H9 (cell line): ENCODE measurements at regions not wholly inside any gene's neighbourhood (a gene's known extent, or its start where the extent isn't known, plus 50 kb on each side); places are given as distances from the start of the nearest gene placed in this dataset.

ENCODE experiments used
- DNase-seq: peaks from one replicate; pipeline ENCODE4 v3.0.0-alpha.2; 2017
- H2AFZ ChIP-seq: one replicate; pipeline ENCODE4 v1.6.1; 2013; ENCODE audit warnings: mild to moderate bottlenecking, low read length, control low read depth, moderate library complexity
- H2AK5ac ChIP-seq: 2 replicates; pipeline ENCODE4 v1.6.1; 2013; ENCODE audit warnings: low read length, control low read depth, mixed read lengths; ENCODE audit not compliant: insufficient read length
- H2BK120ac ChIP-seq: one replicate; pipeline ENCODE4 v1.6.1; 2013; ENCODE audit warnings: low read depth, mild to moderate bottlenecking, low read length, control low read depth, inconsistent platforms; ENCODE audit not compliant: poor library complexity, severe bottlenecking
- H2BK12ac ChIP-seq: 2 replicates; pipeline ENCODE4 v1.6.1; 2013; ENCODE audit warnings: low read length, control low read depth, mixed read lengths, low read depth; ENCODE audit not compliant: insufficient read length
- H2BK15ac ChIP-seq: 2 replicates; pipeline ENCODE4 v1.6.1; 2013; ENCODE audit warnings: low read depth, low read length, control low read depth
- H2BK20ac ChIP-seq: one replicate; pipeline ENCODE4 v1.6.1; 2013; ENCODE audit warnings: low read depth, mild to moderate bottlenecking, low read length, control low read depth, inconsistent platforms; ENCODE audit not compliant: poor library complexity, severe bottlenecking
- H2BK5ac ChIP-seq: 2 replicates; pipeline ENCODE4 v1.6.1; 2013; ENCODE audit warnings: low read length, control low read depth, mixed read lengths; ENCODE audit not compliant: insufficient read length
- H3K14ac ChIP-seq: 2 replicates; pipeline ENCODE4 v1.6.1; 2013; ENCODE audit warnings: low read length, control low read depth; ENCODE audit not compliant: insufficient read depth
- H3K18ac ChIP-seq: 2 replicates; pipeline ENCODE4 v1.6.1; 2013; ENCODE audit warnings: low read depth, mild to moderate bottlenecking, mixed read lengths, low read length, control low read depth; ENCODE audit not compliant: insufficient read length
- H3K23ac ChIP-seq: 2 replicates; pipeline ENCODE4 v1.6.1; 2013; ENCODE audit warnings: low read length, control low read depth, mixed read lengths, low read depth; ENCODE audit not compliant: insufficient read length
- H3K23me2 ChIP-seq: 2 replicates; pipeline ENCODE4 v1.6.1; 2013; ENCODE audit warnings: low read depth, mild to moderate bottlenecking, mixed read lengths, low read length, control low read depth; ENCODE audit not compliant: insufficient read length, poor library complexity, severe bottlenecking
- H3K27ac ChIP-seq: 2 replicates; pipeline ENCODE4 v1.5.1; 2013; ENCODE audit warnings: low read length, control low read depth, mixed read lengths, low read depth; ENCODE audit not compliant: insufficient read length
- H3K27me3 ChIP-seq: 2 replicates; pipeline ENCODE4 v1.6.1; 2013; ENCODE audit warnings: low read length, control low read depth, inconsistent platforms; ENCODE audit not compliant: insufficient read depth
- H3K4ac ChIP-seq: 2 replicates; pipeline ENCODE4 v1.6.1; 2013; ENCODE audit warnings: low read depth, mild to moderate bottlenecking, control low read depth, inconsistent platforms, low read length, moderate library complexity
- H3K4me1 ChIP-seq: 2 replicates; pipeline ENCODE4 v1.6.1; 2013; ENCODE audit warnings: low read length, control low read depth, inconsistent platforms; ENCODE audit not compliant: insufficient read depth
- H3K4me2 ChIP-seq: 2 replicates; pipeline ENCODE4 v1.6.1; 2013; ENCODE audit warnings: low read length, control low read depth, mixed read lengths; ENCODE audit not compliant: insufficient read length, insufficient read depth
- H3K56ac ChIP-seq: 2 replicates; pipeline ENCODE4 v1.6.1; 2013; ENCODE audit warnings: low read depth, mild to moderate bottlenecking, mixed read lengths, low read length, control low read depth; ENCODE audit not compliant: insufficient read length
- H3K79me1 ChIP-seq: 2 replicates; pipeline ENCODE4 v1.6.1; 2013; ENCODE audit warnings: low read depth, mild to moderate bottlenecking, moderate library complexity, low read length, control low read depth, inconsistent platforms; ENCODE audit not compliant: insufficient read depth, poor library complexity, severe bottlenecking
- H3K79me2 ChIP-seq: 2 replicates; pipeline ENCODE4 v1.6.1; 2013; ENCODE audit warnings: low read length, control low read depth, inconsistent platforms; ENCODE audit not compliant: insufficient read depth
- H3K9ac ChIP-seq: 2 replicates; pipeline ENCODE4 v1.6.1; 2013; ENCODE audit warnings: low read length, control low read depth, mixed read lengths; ENCODE audit not compliant: insufficient read length; ENCODE audit errors: extremely low read depth
- H3K9me3 ChIP-seq: one replicate; pipeline ENCODE4 v1.6.1; 2013; ENCODE audit warnings: low read depth, low read length, inconsistent platforms; ENCODE audit not compliant: control insufficient read depth
- H3T11ph ChIP-seq: one replicate; pipeline ENCODE4 v1.6.1; 2013; ENCODE audit warnings: mild to moderate bottlenecking, low read length, control low read depth, inconsistent platforms
- H4K20me1 ChIP-seq: one replicate; pipeline ENCODE4 v1.6.1; 2013; ENCODE audit not compliant: control insufficient read depth, insufficient read length, insufficient read depth
- H4K5ac ChIP-seq: 2 replicates; pipeline ENCODE4 v1.6.1; 2013; ENCODE audit warnings: low read depth, mild to moderate bottlenecking, mixed read lengths, low read length, control low read depth; ENCODE audit not compliant: insufficient read length
- H4K8ac ChIP-seq: replicated peaks from 2 replicates; pipeline ENCODE4 v1.6.1; 2013; ENCODE audit warnings: low read length, control low read depth, mixed read lengths, low read depth; ENCODE audit not compliant: insufficient read length
- H4K91ac ChIP-seq: 2 replicates; pipeline ENCODE4 v1.6.1; 2013; ENCODE audit warnings: low read depth, mild to moderate bottlenecking, moderate library complexity, mixed read lengths, low read length, control low read depth; ENCODE audit not compliant: insufficient read length
- H3K27ac Mint-ChIP-seq, 3 experiments: 2 replicates in 2 of 3; 3 replicates in 1 of 3; pipeline ENCODE4 v1.8.0; 2020 to 2021; ENCODE audit warnings: mixed read lengths in 3 of 3, mild to moderate bottlenecking in 1 of 3, moderate library complexity in 1 of 3
- H3K27me3 Mint-ChIP-seq: 2 replicates; pipeline ENCODE4 v1.8.0; 2021; ENCODE audit warnings: low read depth, mild to moderate bottlenecking, moderate library complexity, mixed read lengths
- H3K36me3 Mint-ChIP-seq, 3 experiments: 2 replicates in 2 of 3; 3 replicates in 1 of 3; pipeline ENCODE4 v1.8.0; 2020 to 2021; ENCODE audit warnings: low read depth in 3 of 3, mixed read lengths in 3 of 3; ENCODE audit not compliant: insufficient read depth in 1 of 3
- H3K4me1 Mint-ChIP-seq, 2 experiments: 2 replicates each; pipeline ENCODE4 v1.8.0; 2020; ENCODE audit warnings: mixed read lengths in 2 of 2
- H3K4me3 Mint-ChIP-seq, 2 experiments: 2 replicates in 1 of 2; 3 replicates in 1 of 2; pipeline ENCODE4 v1.8.0; 2020 to 2021; ENCODE audit warnings: mild to moderate bottlenecking in 2 of 2, mixed read lengths in 2 of 2, moderate library complexity in 1 of 2
- H3K9me3 Mint-ChIP-seq, 2 experiments: 2 replicates in 1 of 2; 3 replicates in 1 of 2; pipeline ENCODE4 v1.8.0; 2020; ENCODE audit warnings: mild to moderate bottlenecking in 2 of 2, mixed read lengths in 2 of 2, moderate library complexity in 1 of 2
- CTCF ChIP-seq: fragments of 200-600 bp; sonication (generic); conservative IDR thresholded peaks from 3 replicates; pipeline ENCODE4 v1.8.0; 2021; ENCODE audit warnings: antibody characterized with exemption, mild to moderate bottlenecking
- WGBS: extraction: QIAGEN DNeasy Blood & Tissue Kit; methylation state at CpG from one replicate; pipeline ENCODE4 v1.1.7; 2013; ENCODE audit warnings: missing lambda C conversion rate, low lambda C conversion rate, mixed read lengths; ENCODE audit not compliant: insufficient read length; ENCODE audit errors: extremely low coverage; 5-methylcytosine and 5-hydroxymethylcytosine counted together

GRCh38 chr4:161249779-161250440, 913.9 kb downstream of the FSTL5 start:
- Mint-ChIP-seq H3K36me3 (peaks cover 6 to 24% (median 14%) of the 10 kb centered on the region in 3 experiments), H3K27me3 (no peaks in the 10 kb centered on the region), H3K27ac (no peak overlapping the region), H3K4me3 (no peak overlapping the region), H3K9me3 (peaks cover 17 to 32% of the 10 kb centered on the region in 2 experiments), H3K4me1 (no peaks in the 10 kb centered on the region)
- DNase-seq: no peak
- WGBS: no CpG with 5 or more reads among the region's 8 CpGs
- Histone ChIP-seq H2AK5ac (no peak overlapping the region), H3K9me3 (peaks cover 5% of the 10 kb centered on the region), H2BK120ac (no peak overlapping the region), H3K14ac (no peak overlapping the region), H3K27me3 (no peaks in the 10 kb centered on the region), H4K8ac (no peak overlapping the region), H3K4me1 (no peaks in the 10 kb centered on the region), H3K18ac (no peak overlapping the region), H2AFZ (no peak overlapping the region), H3K27ac (no peak overlapping the region), H3K4me2 (no peak overlapping the region), H3K23ac (no peak overlapping the region), H4K5ac (no peak overlapping the region), H4K91ac (no peak overlapping the region), H3K79me1 (no peaks in the 10 kb centered on the region), H2BK15ac (no peak overlapping the region), H3T11ph (no peak overlapping the region), H2BK20ac (no peak overlapping the region), H4K20me1 (no peaks in the 10 kb centered on the region), H2BK12ac (no peak overlapping the region), H3K23me2 (no peaks in the 10 kb centered on the region), H3K56ac (no peak overlapping the region), H3K4ac (no peak overlapping the region), H3K79me2 (no peaks in the 10 kb centered on the region), H2BK5ac (no peak overlapping the region), H3K9ac (no peak overlapping the region)
- TF ChIP-seq CTCF: no peak
